GM12872 (cell line): ENCODE measurements at regions not wholly inside any gene's neighbourhood (a gene's known extent, or its start where the extent isn't known, plus 50 kb on each side); places are given as distances from the start of the nearest gene placed in this dataset.

Experiments used
- CTCF ChIP-seq: IDR thresholded peaks from 3 replicates; pipeline ENCODE4 v1.5.1; 2011; ENCODE audit warnings: low read depth, mild to moderate bottlenecking, low read length, moderate library complexity; ENCODE audit not compliant: insufficient read depth

DNA sequence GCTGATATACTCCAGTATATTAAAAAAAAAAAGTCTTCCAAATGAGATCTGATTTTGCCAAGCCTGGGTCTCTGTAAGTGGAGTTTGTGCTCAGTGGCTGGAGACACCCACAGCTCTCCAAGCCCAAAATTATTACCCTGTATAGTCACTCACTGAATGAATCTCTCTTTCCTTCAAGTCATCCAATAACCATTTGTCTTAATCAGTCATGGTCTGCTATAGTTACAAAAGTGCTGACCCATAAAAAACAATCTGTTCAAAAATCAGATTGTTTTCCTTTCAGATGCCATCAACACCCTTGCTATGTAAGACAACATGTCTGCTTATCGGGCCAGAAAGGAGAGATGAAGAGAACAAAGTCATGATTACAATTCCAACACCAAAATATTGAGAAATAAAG is 159.4 kb upstream of the FST start:
- no peak for TF ChIP-seq CTCF

DNA sequence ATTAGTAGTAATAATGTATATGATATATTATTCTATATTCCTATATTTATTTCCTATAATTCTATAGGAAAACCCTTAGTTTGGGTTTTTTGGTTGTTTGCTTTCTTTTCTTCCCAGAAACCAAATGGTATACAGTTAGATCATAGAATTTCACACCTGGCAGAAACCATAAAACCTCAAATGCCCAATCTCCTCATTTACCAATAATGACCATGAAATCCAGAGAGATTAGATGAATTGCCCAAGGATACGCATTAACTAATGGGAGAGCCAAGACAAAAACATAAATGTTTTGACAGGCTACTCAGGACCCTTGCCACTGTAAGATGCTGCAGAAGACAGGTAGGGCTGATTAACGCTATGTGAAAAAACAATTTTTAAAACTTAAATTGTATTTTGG is 158.7 kb upstream of the FST start:
- no peak for TF ChIP-seq CTCF

DNA sequence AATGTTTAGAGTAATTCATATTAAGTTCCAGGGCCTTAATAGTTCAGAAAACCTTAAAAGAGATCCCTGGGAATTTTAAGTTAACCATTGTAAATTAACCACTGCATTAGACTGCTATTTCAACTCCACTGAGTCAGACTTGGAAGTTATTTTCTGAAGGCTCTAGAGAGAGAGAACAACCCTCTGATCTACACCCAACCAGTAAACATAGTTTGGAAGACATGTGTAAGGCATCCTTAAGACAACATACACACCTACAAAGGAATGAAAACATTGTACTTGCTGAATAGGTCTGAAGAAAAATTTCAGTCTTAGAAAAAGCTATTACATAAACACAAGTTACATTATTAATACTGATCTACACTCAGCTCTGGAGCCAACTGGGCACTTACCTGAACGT is 158.2 kb upstream of the FST start:
- TF ChIP-seq CTCF: no peak

- TF ChIP-seq CTCF: no peak
These were observed 156.9 kb upstream of the FST start for GRCh38 chr5:53323511-53323910.

- TF ChIP-seq CTCF: no peak
These were observed 156.3 kb upstream of the FST start for GRCh38 chr5:53323943-53324642.

DNA sequence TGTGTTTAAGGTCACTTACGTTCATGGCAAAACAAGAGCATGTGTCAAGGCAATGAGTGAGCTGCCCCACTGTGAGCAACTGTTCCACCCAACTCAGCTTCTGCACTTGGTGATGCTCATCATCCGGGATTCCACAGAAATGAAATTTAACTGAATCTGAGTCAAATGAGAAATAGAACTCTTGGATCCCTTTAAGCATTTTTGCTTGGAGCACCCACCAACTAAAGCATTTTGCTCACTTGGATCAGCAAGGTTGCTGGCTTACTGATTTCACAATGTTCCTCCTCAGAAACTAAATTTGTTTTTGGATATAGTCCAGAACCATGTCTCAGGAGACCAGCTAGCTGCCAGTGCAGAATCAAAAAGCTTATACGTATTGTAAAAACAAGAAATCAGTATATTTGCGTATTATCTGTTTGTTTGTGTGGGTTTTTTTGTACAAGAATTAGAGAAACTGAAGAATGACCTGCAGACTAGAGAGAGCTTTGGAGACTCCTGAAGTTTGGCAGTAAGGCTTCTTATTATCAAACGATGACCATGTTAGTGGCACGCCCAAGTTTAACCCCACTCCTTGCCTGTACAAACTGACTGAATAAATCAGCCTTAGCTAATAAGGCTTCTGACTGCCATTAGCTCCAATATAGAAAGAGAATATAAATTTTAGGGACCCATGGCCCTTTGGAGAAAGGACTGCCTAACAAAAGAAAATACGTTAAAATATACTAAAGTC is 153.8 kb upstream of the FST start:
- no peak for TF ChIP-seq CTCF

GRCh38 chr5:53327811-53328334 is 152.6 kb upstream of the FST start:
- TF ChIP-seq CTCF: no peak
